Right lobe of liver (tissue), 4 donors: ENCODE measurements at regions not wholly inside any gene's neighbourhood (a gene's known extent, or its start where the extent isn't known, plus 50 kb on each side); places are given as distances from the start of the nearest gene placed in this dataset.

Experiments used
- CTCF ChIP-seq, 4 donors: fragments of 200-600 bp in 3 of 4; fragments of 450-650 bp in 1 of 4; IDR thresholded peaks; one replicate each; pipeline versions ENCODE4 v1.5.1 to v1.8.0; 2016 to 2022; ENCODE audit warnings: antibody characterized with exemption in 4 of 4, mild to moderate bottlenecking in 2 of 4
- POLR2A ChIP-seq: fragments of 450-650 bp; IDR thresholded peaks from one replicate; pipeline ENCODE4 v1.6.1; 2017; ENCODE audit warnings: antibody characterized with exemption, mild to moderate bottlenecking
- donor health status: DM: no; HTN: no; CAD: no.
- donor health status: DM: no; HTN: no; CAD: no.
- donor health status: DM: no; HTN: yes; CAD: no.

- no peak for TF ChIP-seq CTCF (IDR thresholded peaks at IDR 0.05)
- TF ChIP-seq POLR2A: no peak
Measured at GRCh38 chr12:105555556-105556295, 225.2 kb downstream of the C12orf75 start.
